Activated CD8-positive, alpha-beta memory T cell treated with anti-CD3 and anti-CD28 coated beads for 1 hour (primary cell): ENCODE measurements at regions not wholly inside any gene's neighbourhood (a gene's known extent, or its start where the extent isn't known, plus 50 kb on each side); places are given as distances from the start of the nearest gene placed in this dataset.

Experiments used
- DNase-seq, 2 donors: peaks; one replicate each; pipeline ENCODE4 v3.0.0-alpha.2; 2020; ENCODE audit warnings: low read depth in 1 of 2; ENCODE audit errors: extremely low read depth in 1 of 2

- DNase-seq: no peak
Measured at GRCh38 chr1:232386294-232386693, 243.6 kb downstream of the SIPA1L2 start.

GRCh38 chr1:232385221-232385620, 244.7 kb downstream of the SIPA1L2 start:
- DNase-seq: no peak

- DNase-seq: no peak
Measured at GRCh38 chr1:232384171-232384883, 245.6 kb downstream of the SIPA1L2 start.

- DNase-seq: no peak
Measured at GRCh38 chr1:232383455-232384123, 246.3 kb downstream of the SIPA1L2 start.

GRCh38 chr1:232382671-232383070, 247.3 kb downstream of the SIPA1L2 start:
- DNase-seq: no peak

- DNase-seq: no peak
Measured at GRCh38 chr1:232381394-232382100, 248.4 kb downstream of the SIPA1L2 start.

GRCh38 chr1:232380596-232380995, 249.3 kb downstream of the SIPA1L2 start:
- DNase-seq: no peak

- no peak for DNase-seq
Measured at GRCh38 chr1:232380131-232380530, 249.8 kb downstream of the SIPA1L2 start.

- DNase-seq: no peak
Measured at GRCh38 chr1:232379063-232379434, 250.9 kb downstream of the SIPA1L2 start.

- DNase-seq: no peak
Measured at GRCh38 chr1:232378266-232379062, 251.5 kb downstream of the SIPA1L2 start.

GRCh38 chr1:232377494-232377770, 252.5 kb downstream of the SIPA1L2 start:
- DNase-seq: no peak

- no peak for DNase-seq
Measured at GRCh38 chr1:232376632-232377493, 253.1 kb downstream of the SIPA1L2 start.

- no peak for DNase-seq
Measured at GRCh38 chr1:232372841-232373440, 257.0 kb downstream of the SIPA1L2 start.

- DNase-seq: no peak
Measured at GRCh38 chr1:232372431-232372830, 257.5 kb downstream of the SIPA1L2 start.

- no peak for DNase-seq
Measured at GRCh38 chr1:232369451-232370296, 260.3 kb downstream of the SIPA1L2 start.

GRCh38 chr1:232368821-232369321, 261.1 kb downstream of the SIPA1L2 start:
- DNase-seq: no peak

- no peak for DNase-seq
Measured at GRCh38 chr1:232367293-232367692, 262.6 kb downstream of the SIPA1L2 start.

- no peak for DNase-seq
Measured at GRCh38 chr1:232364654-232365382, 265.1 kb downstream of the SIPA1L2 start.
